GM21423 (cell line): ENCODE measurements at regions not wholly inside any gene's neighbourhood (a gene's known extent, or its start where the extent isn't known, plus 50 kb on each side); places are given as distances from the start of the nearest gene placed in this dataset.
"Not testable (repeated sequence)": the region's sequence is repeated elsewhere in the genome, so short reads cannot be mapped to it uniquely, and the experiment has no call there.

Experiments
- ATAC-seq: cut with Tn5 transposase; IDR thresholded peaks from one replicate; pipeline ENCODE4 v1.9.1; 2021; ENCODE audit warnings: mild to moderate bottlenecking, moderate library complexity; ENCODE audit not compliant: unreplicated experiment

DNA sequence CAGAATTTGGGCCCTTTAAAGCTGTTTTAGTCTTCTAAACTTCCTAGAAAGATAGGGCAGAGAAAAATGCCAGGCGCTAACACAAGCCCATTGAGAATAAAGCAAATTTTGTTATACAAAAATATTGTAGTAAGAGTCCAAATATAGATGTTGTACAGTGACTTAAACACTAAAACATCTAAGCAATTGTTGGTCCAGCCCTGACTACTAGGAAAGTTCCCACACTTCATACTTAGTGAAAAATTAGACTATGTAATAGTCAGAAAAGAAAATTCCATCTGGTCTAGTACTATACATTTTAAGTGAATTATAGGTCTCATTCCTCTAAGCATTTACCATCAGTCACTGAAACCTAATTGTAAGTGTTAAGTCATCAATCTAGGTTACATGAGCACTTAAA, 1518.3 kb upstream of the SLC10A2 start:
- no peak for ATAC-seq

DNA sequence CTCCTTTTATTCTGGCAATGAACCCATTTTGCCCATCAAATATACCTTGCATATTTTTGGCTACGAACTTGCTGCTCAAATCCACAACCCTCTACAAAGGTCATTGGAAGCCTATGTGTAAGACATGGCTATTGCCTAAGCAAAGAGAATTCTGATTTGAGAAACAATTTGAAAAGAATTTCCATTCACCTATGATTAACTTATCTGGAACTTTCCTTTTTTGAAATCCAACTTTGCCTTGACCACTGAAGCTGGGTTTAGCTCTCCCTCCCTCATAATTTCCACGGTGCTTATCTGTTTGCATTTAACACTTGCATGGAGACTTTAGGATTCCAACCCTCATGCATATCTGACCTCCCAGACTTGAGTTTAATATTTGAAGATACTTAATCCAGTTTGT, 1514.7 kb upstream of the SLC10A2 start:
- ATAC-seq = no peak

DNA sequence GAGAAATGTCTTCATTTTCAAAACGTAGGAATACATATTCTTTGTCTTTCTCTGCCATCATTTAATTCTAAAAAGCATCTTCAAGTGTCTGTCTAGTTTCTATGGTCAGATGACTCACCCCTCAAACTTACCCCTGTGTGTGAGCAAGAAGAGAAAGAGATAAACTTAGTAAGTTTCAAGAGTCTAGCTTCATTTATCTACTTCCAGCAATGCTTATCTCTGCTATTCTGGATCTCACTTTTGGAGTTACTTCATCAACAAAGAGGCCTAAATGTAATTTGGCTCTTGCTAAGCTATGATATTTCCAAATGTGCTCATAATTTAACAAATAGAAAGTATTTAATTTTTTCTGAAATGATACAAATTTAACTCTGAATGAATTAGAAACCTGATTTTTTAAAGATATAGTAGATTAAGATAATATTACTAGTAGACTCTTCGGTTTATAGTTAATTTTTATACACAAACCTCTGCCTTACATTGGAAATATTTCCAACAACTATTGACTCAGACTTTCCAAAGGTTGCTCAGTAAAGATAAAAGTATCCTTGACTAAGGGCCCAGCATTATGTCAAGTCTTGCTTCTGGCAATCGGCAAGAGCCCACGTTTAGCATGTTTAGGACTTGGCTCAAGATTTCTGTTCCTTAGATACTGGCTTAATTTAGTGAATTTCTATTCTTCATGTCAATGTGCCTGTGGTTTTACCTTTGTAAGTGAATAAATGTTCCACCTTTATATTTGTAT, 1511.0 kb upstream of the SLC10A2 start:
- no peak for ATAC-seq

DNA sequence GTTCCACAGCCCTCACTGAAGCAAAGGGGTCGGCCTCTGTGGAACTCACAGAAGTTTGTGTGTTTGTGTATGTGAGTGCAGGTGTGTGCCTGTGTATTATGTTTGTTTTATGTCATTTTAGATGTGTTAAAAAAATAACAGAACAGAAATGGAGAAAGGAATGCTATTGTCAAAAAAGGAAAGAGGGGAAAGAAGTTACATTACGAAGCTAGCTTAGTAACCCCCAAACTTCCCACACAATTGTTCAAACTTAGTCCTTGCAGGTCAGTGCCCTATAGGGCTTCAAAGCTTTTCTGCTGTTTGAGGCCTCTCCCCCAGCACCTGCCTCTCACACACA, 1505.6 kb upstream of the SLC10A2 start:
- ATAC-seq = no peak

DNA sequence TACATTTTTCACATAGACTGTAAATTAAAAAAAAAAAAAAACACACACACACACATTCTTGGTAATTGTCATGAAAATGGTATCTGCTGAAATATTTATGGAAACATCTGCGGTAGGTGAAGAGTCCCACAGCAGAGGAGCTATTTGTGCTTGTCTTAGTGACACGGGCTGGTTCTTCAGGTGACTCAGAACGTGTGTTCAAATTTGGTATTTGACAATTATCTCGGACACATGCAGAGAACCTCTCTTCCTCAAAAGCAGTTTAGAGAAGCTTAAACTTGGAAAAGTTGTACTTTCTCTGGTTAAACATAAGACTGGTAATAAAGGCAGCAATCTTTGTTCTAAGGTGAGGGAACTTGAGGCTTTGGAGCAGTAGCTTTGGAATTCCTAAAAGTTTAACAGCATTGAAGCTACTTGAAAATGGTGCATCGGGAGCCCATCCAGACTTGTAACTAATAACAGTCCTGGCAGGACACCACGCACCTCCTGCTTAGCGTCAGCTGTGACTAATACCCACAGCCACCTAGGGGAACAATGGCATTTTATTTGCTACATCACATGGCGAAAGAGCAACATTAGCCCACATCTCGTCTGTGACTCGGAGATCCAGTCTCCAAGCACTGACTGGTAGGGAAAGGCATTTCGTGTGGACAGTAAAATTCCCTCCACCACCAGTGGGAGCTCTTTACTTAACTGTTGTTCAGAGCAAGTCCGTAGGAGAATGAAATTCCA, 1505.1 kb upstream of the SLC10A2 start:
- no peak for ATAC-seq

DNA sequence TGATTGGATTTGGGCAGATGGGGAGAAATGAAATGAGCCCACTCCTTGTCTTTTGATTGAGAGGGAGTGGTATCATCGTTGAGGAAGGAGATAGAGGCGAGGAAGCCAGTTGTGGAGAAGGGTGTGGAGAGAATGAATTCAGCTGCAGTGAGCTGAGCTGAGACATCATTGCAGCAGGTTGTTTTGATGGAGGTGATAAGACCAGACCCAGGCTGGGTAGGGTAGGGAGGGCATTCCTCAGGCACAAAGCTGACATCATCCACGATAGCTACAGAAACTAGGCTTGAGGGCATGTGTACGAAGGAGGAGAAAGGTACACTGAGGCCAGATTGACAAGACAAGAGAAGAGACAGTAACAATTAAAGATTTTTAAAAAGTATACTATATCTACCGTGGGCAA, 1500.9 kb upstream of the SLC10A2 start:
- ATAC-seq = no peak

DNA sequence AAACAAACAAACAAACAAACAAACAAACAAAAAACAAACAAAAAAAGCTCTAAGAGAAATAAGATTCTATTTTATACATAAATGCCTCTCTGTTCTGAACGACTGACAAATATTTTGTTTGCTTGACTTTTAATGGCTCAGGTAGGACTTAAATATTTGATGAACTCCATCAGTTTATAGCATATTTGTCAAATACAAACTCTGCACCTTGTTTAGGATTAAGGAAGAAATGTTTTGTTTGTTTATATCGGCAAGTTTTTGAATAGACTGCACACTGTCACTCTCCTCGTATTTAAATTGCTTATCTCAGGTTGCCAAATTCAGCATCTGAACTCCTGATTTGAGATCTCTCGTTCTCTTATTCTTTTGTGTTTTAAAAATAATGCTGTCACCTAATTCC, 1499.7 kb upstream of the SLC10A2 start:
- ATAC-seq = no peak

DNA sequence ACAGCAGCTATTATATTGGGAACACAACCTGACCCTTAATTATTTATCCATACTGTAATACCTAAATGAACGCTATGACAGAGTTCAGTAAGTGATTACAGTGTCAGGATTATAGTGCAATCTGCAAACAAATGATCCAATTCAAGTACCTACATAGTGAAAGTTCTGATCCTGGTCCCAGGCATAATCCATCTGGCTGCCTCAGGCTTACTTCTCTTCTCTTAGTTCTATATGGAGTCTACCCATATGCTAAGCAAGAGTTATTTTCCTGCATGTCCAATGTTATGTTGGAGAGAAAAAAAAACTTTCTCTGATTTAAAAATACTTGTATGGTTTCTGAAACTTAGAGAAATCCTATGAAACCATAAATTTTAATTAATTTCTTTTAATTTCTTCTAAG, 1487.7 kb upstream of the SLC10A2 start:
- ATAC-seq = no peak

DNA sequence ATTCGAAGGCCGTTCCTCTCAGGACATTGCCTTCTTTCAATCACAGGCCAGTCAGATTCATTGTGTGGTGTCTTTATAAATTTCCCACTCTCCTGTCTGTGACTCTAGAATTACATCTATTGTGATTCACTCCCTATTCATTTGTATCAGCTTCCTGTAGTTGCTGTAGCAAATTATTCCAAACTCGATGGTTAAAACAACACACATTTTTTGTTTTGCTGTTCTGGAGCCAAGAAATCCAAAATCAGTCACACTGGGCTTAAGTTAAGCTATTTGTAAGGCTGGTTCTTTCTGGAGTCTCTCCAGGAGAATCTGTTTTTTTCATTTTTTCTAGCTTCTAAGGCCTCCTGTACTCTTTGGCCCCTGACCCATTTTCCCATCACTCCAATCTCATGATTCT, 1487.0 kb upstream of the SLC10A2 start:
- no peak for ATAC-seq

DNA sequence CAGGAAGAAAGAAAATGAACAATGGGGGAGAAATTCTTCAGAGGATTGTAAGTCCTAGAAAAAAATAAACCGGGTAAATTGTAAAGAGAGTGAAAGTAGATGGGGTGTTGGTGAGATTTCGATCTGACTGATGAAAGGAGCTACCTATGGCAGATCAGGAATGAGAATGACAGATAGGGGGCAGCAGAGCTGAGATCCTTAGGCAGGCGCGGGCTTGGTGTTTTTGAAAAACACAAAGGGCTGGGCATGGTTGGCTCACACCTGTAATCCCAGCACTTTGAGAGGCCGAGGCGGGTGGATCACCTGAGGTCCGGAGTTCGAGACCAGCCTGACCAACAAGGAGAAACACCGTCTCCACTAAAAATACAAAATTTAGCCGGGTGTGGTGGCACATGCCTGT, 1468.6 kb upstream of the SLC10A2 start:
- no peak for ATAC-seq

DNA sequence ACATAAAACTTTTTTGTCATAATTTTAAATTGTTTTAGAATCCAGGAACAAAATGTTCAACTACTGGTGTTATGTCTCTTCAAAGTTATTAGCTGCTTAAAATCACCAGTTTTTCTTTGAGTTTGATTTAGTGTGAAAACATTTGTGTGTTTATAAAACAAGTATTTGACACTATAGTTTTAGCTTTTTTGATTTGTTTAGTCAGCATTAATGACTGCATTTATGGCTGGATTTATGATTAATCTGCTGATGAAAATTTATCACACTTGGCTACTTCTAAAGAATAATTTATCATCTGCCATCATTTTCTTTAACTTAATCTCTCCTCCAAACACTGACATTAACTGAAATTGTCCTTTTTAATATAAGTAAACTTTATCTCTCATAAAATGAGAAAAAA, 1465.9 kb upstream of the SLC10A2 start:
- no peak for ATAC-seq

DNA sequence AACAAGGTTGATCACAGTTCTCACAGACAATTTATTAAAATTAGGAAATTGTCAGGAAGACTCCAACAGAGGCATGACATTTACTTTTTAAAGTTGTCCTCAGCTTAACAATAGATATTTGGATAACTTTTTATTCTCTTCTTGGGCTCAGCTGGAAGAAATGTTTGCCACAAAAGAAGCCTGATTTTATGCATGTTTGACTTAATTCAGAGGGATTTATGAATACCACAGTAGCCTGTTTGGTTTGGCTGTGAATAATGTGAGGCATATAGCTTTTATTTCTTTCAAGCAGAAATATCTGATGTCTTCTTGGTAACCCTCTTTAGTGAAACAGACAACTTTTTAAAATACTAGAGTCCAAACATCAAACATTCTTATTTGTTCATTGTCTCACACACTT, 1464.5 kb upstream of the SLC10A2 start:
- no peak for ATAC-seq

DNA sequence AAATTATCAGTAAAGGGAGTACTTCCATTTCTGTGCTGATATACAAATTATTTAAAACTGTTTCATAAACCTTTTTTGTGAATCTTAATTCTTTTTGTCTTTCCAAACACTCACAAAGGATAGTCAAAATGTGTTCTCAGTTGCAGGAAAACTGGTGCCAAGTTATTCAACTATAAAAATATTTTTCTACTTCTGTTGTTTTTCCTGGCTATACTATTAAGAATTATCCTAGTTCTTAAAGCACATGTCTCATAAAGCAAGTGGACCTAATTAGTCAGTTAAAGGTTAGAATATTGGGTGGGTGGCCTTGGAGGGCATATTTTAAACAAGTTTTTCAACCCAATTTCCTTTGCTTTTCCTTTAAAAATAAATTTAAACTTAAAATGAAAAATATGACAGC, 1460.3 kb upstream of the SLC10A2 start:
- ATAC-seq = no peak

DNA sequence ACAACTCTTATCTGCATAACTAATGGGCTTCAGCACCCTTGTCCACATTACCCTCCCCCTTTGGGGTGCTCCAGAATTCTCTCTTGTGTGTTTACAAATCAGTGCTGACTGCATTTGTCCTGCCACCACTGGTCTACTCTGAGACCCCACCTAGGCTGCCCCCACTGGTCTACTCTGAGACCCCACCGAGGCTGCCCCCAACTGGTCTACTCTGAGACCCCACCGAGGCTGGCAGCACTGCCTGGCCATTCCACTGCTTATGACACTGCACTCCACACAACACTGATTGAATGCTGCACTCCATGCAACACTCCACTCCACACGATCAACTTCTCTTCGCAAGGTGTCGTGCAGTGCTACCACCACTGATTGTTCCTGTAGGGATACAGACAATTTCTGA, 1459.2 kb upstream of the SLC10A2 start:
- ATAC-seq = no peak

DNA sequence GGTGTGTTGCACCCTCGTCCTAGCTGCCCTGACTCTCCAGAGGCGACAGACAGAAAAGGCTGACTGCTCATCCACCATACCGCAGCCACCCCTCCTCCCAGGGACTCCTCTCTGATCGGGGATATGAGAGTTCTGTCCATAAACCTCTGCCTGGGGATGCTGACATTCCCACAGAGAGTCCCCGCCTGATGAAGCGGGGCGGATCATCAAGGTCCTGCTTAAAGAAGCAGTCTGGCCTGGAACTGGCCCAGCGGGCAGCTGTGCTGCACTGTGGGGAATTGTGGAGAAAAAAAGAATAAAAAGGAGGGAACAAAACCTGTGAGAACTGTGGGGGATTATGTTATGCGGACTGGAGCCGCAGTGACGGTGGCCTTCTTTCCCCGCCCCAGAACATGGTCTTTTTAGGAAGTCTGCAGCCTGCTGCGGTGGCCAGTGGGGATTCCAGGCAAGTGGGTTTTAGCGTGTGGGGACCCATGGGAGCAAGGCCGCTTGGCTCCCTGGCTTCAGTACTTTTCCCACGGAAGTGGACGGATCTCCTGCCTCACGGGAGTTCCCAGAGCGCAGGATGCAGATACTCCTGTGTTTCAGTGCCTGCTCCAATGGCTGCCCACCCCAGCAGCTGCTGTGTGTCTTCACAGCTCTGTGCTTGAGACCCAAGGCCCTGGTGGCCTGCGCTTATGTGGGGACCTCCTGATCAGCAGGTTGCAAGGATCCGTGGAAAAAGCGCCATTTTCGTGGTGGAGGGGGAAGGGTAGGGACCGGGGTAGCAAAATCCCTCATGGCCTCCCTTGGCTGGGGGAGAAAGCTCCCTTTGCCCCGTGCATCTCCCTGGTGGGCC, 1456.2 kb upstream of the SLC10A2 start:
- no peak for ATAC-seq

DNA sequence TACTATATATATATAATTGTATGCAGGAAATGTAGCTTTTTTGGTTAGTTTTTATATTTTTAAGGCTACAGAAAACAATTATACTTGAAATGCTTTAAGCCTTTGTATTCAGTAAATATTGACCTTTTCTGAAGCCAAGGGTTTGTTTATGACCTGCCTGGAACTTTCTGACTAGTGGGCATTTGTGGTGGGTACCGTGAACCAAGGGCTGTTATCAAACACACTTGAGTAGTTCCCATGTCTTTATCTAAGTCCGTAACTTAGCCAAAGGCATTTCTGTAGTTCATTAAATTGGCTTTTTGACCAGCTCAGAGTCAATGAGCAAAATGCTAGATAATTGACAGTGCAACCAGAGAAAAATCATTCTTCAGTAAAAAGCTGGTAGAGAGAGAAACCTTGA, 1444.2 kb upstream of the SLC10A2 start:
- ATAC-seq = no peak

DNA sequence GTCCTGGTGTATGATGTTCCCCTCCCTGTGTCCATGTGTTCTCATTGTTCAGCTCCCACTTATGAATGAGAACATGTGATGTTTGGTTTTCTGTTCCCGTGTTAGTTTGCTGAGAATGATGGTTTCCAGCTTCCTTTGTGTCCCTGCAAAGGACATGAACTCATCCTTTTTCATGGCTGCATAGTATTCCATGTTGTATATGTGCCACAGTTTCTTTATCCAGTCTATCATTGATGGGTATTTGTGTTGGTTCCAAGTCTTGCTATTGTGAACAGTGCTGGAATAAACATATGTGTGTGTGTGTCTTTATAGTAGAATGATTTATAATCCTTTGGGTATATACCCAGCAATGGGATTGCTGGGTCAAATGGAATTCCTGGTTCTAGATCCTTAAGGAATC, 1427.3 kb upstream of the SLC10A2 start:
- not testable (repeated sequence) for ATAC-seq

DNA sequence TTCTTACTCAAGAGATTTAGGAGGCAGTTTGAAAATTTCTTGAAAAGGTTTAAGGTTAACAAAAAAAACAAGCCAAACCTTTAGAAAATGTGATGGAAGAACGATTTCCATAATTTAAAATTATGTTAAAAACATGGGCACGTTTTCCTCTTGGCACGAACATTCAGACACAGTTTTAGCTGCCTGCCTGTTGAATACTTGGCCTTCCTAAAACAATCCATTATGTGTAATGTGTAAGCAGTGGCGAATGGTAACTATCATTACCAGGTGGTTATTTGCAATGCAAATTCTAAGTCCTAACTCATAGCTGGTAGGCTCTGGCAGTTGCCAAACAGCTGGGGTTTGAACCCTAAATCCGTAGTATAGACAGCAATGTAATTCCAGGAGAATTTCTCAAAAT, 1425.7 kb upstream of the SLC10A2 start:
- no peak for ATAC-seq

DNA sequence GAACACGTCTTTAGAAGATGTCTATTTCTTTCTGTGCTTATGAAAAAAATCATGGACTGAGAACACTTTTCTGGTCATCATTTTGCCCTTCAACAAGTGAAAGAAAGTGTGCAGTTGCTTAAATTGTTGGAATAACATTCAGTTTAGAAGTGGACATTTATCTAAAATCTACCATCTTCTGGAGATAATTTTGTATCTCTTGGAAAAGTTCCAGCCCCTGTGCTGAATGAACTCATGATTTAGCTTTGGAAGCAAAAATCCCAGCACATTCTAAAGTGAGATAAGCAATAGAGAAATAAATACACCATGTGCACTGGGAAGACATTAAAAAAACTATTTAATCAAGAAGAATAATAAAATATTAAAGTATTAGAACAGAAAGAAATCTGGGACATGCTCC, 1420.8 kb upstream of the SLC10A2 start:
- no peak for ATAC-seq

DNA sequence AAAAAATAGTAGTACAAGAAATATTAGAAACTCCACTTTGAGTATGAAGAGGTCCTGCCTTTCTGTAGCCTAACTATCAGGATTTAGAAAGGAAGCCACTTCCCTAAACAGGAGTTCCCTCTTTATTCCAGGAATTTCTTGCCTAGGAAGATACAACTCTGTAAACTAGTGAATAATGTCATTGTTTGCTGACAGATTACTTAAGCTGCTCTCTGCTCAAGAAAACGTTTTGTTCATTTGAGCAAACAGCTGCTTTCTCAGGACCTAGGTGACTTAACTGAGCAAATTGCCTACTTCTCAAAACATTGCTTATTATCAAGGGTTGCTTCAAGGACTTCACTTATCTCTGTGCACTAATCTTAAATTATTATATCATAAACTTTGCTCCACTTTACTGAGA, 1419.4 kb upstream of the SLC10A2 start:
- no peak for ATAC-seq

DNA sequence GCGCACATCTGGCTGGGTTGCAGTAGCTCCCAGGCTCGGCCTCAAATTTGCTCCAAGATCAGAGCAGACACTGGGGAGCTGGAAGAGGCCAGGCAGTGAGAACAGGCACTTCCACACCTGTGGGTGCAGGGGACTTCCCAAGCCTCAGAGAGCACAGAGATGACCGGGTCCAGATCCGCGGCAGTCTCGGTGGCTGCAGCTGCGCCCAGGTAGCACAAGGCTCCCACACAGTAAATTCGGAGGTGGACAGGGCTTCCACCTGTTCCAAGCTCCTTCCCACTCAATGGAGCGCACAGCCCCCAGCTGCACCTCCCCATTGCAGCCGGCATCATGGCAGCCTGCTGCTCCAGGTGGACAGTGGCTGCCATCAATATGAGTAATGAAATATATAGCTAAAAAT, 1417.4 kb upstream of the SLC10A2 start:
- no peak for ATAC-seq

DNA sequence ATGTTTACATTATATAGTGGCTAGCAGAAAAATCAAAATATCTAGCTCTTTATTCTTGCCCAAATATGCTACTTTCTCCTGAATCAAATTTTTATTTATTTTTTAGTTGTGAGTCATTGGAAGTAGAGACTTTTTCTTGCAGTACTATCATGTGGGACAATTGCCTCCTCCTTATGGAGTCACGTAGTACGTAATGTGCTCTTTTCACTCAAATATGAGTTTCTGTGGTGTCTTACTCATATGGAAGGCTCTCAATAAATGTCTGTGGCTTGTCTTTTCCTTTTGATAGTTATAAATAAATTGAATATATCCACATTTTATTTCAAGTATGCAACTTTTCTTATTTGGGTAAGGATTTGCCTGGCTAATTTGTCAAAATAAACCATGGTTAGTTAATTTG, 1411.0 kb upstream of the SLC10A2 start:
- ATAC-seq = no peak
